Lower leg skin (tissue), 4 donors: ENCODE measurements at regions not wholly inside any gene's neighbourhood (a gene's known extent, or its start where the extent isn't known, plus 50 kb on each side); places are given as distances from the start of the nearest gene placed in this dataset.

Experiments used
- DNase-seq, 2 donors: peaks; one replicate each; pipeline ENCODE4 v3.0.0-alpha.2; 2019; ENCODE audit warnings: low spot score in 2 of 2
- H3K4me3 ChIP-seq: fragments of 200-600 bp; sonication (generic); 2 replicates; pipeline ENCODE4 v1.5.1; 2017; ENCODE audit warnings: mild to moderate bottlenecking, low read depth; ENCODE audit not compliant: poor library complexity, severe bottlenecking
- POLR2A ChIP-seq, 2 donors: fragments of 450-650 bp; IDR thresholded peaks; one replicate each; pipeline ENCODE4 v1.6.1; 2016 to 2017; ENCODE audit warnings: antibody characterized with exemption in 2 of 2, mild to moderate bottlenecking in 1 of 2, moderate library complexity in 1 of 2
- WGBS, 2 donors: methylation state at CpG; one replicate each; pipeline ENCODE4 v1.1.5; 2018; 5-methylcytosine and 5-hydroxymethylcytosine counted together
- intact Hi-C: fragments of 100-400 bp; cut with DNase I; formaldehyde crosslinking; loops from one replicate; pipeline ENCODE4 v1.15.0; 2023; ENCODE audit warnings: low total_unique reads
- TF ChIP-seq, protein P1 (sequence below), 3 donors: fragments of 450-650 bp; IDR thresholded peaks; one replicate each; pipeline ENCODE4 v1.5.1; 2016; ENCODE audit warnings: antibody characterized with exemption in 3 of 3, mild to moderate bottlenecking in 3 of 3, moderate library complexity in 2 of 3

DNA sequence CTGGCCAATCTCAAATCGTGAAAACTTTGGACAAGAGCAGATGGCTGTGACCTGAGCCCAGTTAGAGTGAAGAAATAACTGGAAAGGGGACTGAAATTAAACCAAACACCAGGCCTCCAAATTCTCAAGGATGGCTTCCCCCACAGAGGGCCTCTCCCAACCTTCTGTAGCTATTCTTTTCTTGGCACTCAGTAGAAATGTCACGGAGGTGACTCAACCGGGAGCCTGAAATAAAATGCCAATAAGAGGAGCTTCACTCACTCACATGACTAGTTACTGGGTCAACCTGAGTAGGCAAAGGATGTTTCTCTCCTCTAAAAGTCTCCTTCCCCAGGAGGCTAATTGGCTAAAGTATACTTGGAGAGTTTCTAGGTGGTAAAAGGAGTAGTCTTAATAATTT is 230.7 kb downstream of the MAF start:
- intact Hi-C loops: no loop called here
- 53 to 55% methylated on average over 3 of the region's 3 CpGs for WGBS, 2 donors

DNA sequence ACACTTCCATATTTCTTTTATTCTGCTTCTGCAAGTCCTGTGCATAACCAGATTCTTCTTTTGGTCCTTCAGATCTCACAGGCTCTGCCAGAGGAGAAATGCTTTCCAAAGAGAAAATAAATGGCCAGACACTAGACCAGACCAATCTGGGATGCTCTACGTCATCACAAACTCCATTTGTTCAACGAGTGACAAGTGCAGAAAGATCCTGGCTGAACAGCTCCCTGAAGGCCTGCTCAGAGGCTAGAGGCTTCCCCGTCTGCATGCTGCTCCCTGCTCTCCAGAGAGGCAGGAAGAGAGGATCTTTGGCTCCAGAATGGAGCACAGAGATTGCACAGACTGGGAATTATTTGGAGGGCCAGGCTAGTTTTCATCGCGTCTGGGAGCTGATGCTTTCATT is 232.7 kb downstream of the MAF start:
- H3K4me3 ChIP-seq: no peak overlapping the region
- DNase-seq: no peak
- TF ChIP-seq POLR2A (IDR thresholded peaks at IDR 0.05): no peak
- TF ChIP-seq, protein P1, sequence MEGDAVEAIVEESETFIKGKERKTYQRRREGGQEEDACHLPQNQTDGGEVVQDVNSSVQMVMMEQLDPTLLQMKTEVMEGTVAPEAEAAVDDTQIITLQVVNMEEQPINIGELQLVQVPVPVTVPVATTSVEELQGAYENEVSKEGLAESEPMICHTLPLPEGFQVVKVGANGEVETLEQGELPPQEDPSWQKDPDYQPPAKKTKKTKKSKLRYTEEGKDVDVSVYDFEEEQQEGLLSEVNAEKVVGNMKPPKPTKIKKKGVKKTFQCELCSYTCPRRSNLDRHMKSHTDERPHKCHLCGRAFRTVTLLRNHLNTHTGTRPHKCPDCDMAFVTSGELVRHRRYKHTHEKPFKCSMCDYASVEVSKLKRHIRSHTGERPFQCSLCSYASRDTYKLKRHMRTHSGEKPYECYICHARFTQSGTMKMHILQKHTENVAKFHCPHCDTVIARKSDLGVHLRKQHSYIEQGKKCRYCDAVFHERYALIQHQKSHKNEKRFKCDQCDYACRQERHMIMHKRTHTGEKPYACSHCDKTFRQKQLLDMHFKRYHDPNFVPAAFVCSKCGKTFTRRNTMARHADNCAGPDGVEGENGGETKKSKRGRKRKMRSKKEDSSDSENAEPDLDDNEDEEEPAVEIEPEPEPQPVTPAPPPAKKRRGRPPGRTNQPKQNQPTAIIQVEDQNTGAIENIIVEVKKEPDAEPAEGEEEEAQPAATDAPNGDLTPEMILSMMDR (IDR thresholded peaks at IDR 0.05): no peak
- intact Hi-C loops: no loop called here
- 79 to 81% methylated on average over 5 of the region's 5 CpGs for WGBS, 2 donors

More for the DNA sequence above, 230.7 kb downstream of the MAF start:
- H3K4me3 ChIP-seq: no peak overlapping the region
- TF ChIP-seq, protein P1 (IDR thresholded peaks at IDR 0.05): no peak
- DNase-seq: no peak

DNA sequence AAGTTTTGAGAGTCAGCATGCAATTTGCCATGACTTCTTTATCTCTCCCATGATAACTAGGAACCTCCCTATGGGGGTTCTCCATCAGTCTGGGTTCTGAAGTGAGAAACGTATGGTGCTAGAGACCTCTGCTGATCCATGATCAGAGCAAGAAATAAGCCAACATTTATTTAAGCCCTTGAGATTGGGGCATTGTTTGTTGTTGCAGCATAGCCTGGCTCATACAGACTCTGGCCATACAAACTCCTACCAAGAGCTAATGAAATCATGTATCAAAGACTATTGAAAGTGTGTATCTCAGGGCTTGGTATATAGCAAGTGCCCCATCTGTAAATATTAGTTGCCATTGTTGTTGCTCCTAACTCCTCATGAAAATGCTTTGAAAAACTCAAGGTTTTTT is 233.9 kb downstream of the MAF start:
- H3K4me3 ChIP-seq: no peak overlapping the region
- no peak for DNase-seq
- no peak for TF ChIP-seq POLR2A (IDR thresholded peaks at IDR 0.05)
- intact Hi-C loops: no loop called here
- 91% methylated on average over 1 of the region's 1 CpG for WGBS, 2 donors

DNA sequence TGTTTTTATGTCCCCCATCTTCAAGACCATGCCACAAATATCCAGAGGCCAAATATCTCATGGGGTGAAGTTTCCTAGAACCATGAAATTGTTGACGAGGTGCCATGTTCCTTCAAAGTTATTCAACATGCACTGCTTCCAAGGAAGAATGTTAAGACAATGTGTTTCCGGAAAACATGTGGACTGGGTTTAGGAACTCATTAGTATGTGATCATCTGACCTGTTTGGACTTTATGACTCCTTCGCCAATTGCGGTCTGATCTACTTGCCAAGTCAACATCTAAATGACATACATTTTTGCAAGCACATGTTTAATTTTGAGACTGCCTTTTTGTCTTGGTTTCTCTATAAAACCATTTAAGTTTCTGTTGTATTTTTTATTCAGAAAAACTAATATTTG is 234.8 kb downstream of the MAF start:
- TF ChIP-seq, protein P1 (IDR thresholded peaks at IDR 0.05): no peak
- no peak for DNase-seq
- intact Hi-C loops: no loop called here
- no peak overlapping the region for H3K4me3 ChIP-seq
- WGBS, 2 donors: 61 to 65% methylated on average over 4 of the region's 4 CpGs

DNA sequence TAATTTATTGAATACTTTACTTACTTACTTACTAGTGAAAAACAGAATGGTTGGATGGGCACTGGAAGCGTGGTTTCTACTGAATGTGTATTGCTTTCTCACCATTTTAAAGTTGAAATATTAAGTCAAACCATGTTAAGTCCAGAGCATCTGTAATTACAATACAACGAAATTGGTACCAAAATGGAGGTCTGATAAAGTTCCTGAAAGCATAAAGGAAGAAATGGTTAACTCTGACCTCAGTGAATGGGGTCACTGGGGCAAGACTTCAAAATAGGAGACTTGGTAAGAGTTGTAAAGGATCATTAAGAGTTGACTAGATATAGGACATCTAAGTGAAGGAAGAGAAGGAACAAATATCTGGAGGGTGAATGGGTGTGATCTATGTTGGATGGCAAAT is 237.1 kb downstream of the MAF start:
- TF ChIP-seq POLR2A (IDR thresholded peaks at IDR 0.05): no peak
- TF ChIP-seq, protein P1 (IDR thresholded peaks at IDR 0.05): no peak
- intact Hi-C loops: no loop called here
- no peak for DNase-seq
- WGBS, 2 donors: 91 to 93% methylated on average over 2 of the region's 2 CpGs
- H3K4me3 ChIP-seq: no peak overlapping the region

DNA sequence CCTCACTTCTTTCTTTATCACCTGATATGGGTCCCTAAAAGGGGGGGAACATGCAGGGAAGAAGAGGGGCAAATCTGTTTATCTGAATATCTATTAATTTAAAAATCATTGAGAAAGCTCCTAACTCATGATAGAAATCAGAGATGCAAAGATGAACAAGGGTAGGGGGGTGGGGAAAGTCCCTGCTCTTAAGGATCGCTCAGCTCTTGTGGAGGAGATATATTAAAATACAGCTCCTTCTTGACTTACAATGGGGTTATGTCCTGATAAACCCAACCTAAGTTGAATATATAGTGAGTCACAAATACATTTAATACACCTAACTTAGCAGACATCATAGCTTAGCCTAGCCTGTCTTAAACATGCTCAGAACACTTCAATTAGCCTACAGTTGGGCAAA is 237.5 kb downstream of the MAF start:
- intact Hi-C loops: no loop called here
- TF ChIP-seq, protein P1 (IDR thresholded peaks at IDR 0.05): no peak
- no peak for TF ChIP-seq POLR2A (IDR thresholded peaks at IDR 0.05)
- DNase-seq: no peak
- no peak overlapping the region for H3K4me3 ChIP-seq
- 49 to 66% methylated on average over 1 of the region's 1 CpG for WGBS, 2 donors
